Glutamatergic neuron (in vitro differentiated cells): ENCODE measurements at regions not wholly inside any gene's neighbourhood (a gene's known extent, or its start where the extent isn't known, plus 50 kb on each side); places are given as distances from the start of the nearest gene placed in this dataset.

Experiments used
- DNase-seq: peaks from one replicate; pipeline ENCODE4 v3.0.0; 2022
- H3K27ac Mint-ChIP-seq: one replicate; pipeline ENCODE4 v1.8.0; 2020; ENCODE audit warnings: mild to moderate bottlenecking, mixed read lengths, inconsistent platforms; ENCODE audit not compliant: unreplicated experiment
- H3K27me3 Mint-ChIP-seq: one replicate; pipeline ENCODE4 v1.8.0; 2020; ENCODE audit warnings: mild to moderate bottlenecking, moderate library complexity, mixed read lengths, inconsistent platforms; ENCODE audit not compliant: unreplicated experiment
- H3K36me3 Mint-ChIP-seq: one replicate; pipeline ENCODE4 v1.8.0; 2020; ENCODE audit warnings: mild to moderate bottlenecking, mixed read lengths, inconsistent platforms; ENCODE audit not compliant: unreplicated experiment
- H3K4me1 Mint-ChIP-seq: one replicate; pipeline ENCODE4 v1.8.0; 2020; ENCODE audit warnings: mild to moderate bottlenecking, low read depth, mixed read lengths, inconsistent platforms; ENCODE audit not compliant: unreplicated experiment
- H3K4me3 Mint-ChIP-seq: one replicate; pipeline ENCODE4 v1.8.0; 2020; ENCODE audit warnings: mild to moderate bottlenecking, mixed read lengths, inconsistent platforms; ENCODE audit not compliant: unreplicated experiment
- H3K9me3 Mint-ChIP-seq: one replicate; pipeline ENCODE4 v1.8.0; 2020; ENCODE audit warnings: mild to moderate bottlenecking, moderate library complexity, mixed read lengths, inconsistent platforms; ENCODE audit not compliant: unreplicated experiment
- CTCF ChIP-seq: fragments of 200-600 bp; sonication (generic); IDR thresholded peaks from one replicate; pipeline ENCODE4 v1.5.0; 2021; ENCODE audit not compliant: partially characterized antibody, unreplicated experiment

DNA sequence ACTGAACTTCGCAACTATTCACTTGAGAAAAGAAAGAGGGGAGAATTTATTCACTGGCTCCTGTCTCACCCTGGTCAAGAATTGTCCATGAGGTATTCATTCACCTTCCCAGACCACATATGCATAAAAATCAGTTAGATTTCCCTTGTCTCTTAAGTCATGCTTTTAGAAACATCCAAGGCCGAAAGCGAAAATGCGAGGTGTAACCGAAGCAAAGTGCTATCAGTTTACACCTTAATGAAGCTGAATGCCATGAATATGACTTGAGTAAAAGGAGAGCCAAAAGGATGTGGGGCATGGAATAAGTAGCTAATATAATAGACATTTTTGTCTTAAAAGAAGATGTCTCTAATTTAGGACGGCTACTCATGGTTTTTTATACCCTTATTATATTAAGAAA lies 965.6 kb upstream of the CHORDC1 start:
- Mint-ChIP-seq H3K27me3 (peaks cover 2% of the 10 kb centered on the region), H3K27ac (no peak overlapping the region), H3K4me1 (peaks cover 7% of the 10 kb centered on the region), H3K4me3 (no peak overlapping the region), H3K36me3 (no peaks in the 10 kb centered on the region), H3K9me3 (peaks cover 2% of the 10 kb centered on the region)
- no peak for TF ChIP-seq CTCF
- DNase-seq, result no peak

GRCh38 chr11:91187314-91187713 lies 964.5 kb upstream of the CHORDC1 start:
- no peak for TF ChIP-seq CTCF
- no peak overlapping the region for H3K27ac Mint-ChIP-seq
- H3K4me3 Mint-ChIP-seq, result no peak overlapping the region
- H3K36me3 Mint-ChIP-seq, result peaks cover 7% of the 10 kb centered on the region
- peaks cover 2% of the 10 kb centered on the region for H3K9me3 Mint-ChIP-seq
- no peak for DNase-seq
- peaks cover 2% of the 10 kb centered on the region for H3K27me3 Mint-ChIP-seq
- peaks cover 7% of the 10 kb centered on the region for H3K4me1 Mint-ChIP-seq

DNA sequence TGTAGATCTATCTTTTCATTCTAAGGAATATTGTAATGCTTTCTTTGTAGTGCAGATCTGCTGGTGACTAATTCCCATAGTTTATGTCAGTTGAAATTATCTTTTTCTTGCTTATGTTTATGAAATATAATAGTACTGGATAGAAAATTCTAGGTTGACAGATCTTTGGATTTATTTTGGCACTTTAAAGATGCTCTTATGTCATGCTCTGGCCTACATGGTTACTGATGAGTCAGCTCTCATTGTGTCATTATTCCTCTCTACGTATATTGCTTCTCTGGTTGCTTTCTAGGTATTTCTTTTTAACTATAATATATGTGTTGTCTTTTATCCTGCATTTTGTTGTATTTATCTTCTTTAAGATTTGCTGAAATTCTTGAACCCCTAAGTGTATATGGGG lies 955.5 kb upstream of the CHORDC1 start:
- Mint-ChIP-seq H3K36me3 (peaks cover 16% of the 10 kb centered on the region), H3K27me3 (peaks cover 2% of the 10 kb centered on the region), H3K4me3 (no peak overlapping the region), H3K9me3 (peaks cover 5% of the 10 kb centered on the region), H3K4me1 (peaks cover 15% of the 10 kb centered on the region), H3K27ac (no peak overlapping the region)
- TF ChIP-seq CTCF, result no peak
- DNase-seq, result no peak

DNA sequence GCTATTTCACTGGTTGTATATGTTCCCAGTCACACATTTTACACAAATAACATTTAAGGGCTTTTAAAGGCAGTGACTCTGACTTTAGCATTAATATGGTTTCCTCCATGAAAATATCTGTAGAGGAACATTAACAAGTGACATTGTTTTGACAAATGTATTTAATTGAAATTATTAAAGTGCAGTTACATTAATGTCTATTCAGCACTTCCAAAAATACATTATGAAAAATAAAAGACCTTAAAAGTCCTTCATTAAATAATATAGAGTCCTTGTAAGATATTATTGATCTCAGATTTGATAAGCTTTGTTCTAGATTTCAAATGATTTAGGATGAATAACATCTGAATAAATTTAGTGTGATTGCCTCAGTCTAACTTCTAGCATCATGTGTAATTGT lies 951.9 kb upstream of the CHORDC1 start:
- TF ChIP-seq CTCF, result no peak
- no peak overlapping the region for H3K4me3 Mint-ChIP-seq

GRCh38 chr11:91174193-91174592 lies 951.3 kb upstream of the CHORDC1 start:
- peaks cover 5% of the 10 kb centered on the region for H3K9me3 Mint-ChIP-seq
- peaks cover 5% of the 10 kb centered on the region for H3K36me3 Mint-ChIP-seq
- H3K4me3 Mint-ChIP-seq, result peak overlapping the region; percentile 16
- peak overlapping the region; percentile 94 for H3K27ac Mint-ChIP-seq
- H3K4me1 Mint-ChIP-seq, result peaks cover 26% of the 10 kb centered on the region
- H3K27me3 Mint-ChIP-seq, result peaks cover 2% of the 10 kb centered on the region
- no peak for TF ChIP-seq CTCF
- DNase-seq, result no peak

More for the DNA sequence above, 951.9 kb upstream of the CHORDC1 start:
- peaks cover 5% of the 10 kb centered on the region for H3K9me3 Mint-ChIP-seq
- H3K4me1 Mint-ChIP-seq, result peaks cover 26% of the 10 kb centered on the region
- DNase-seq, result no peak
- peaks cover 2% of the 10 kb centered on the region for H3K27me3 Mint-ChIP-seq
- H3K36me3 Mint-ChIP-seq, result peaks cover 5% of the 10 kb centered on the region
- H3K27ac Mint-ChIP-seq, result peak overlapping the region; percentile 94
